Hepatocyte (in vitro differentiated cells): ENCODE measurements at regions not wholly inside any gene's neighbourhood (a gene's known extent, or its start where the extent isn't known, plus 50 kb on each side); places are given as distances from the start of the nearest gene placed in this dataset.

Source experiments
- EZH2 ChIP-seq: fragments of 200-600 bp; sonication (generic); IDR thresholded peaks from 2 replicates; pipeline ENCODE4 v1.6.1; 2016; ENCODE audit warnings: antibody characterized with exemption, mild to moderate bottlenecking, borderline replicate concordance
- EZH2phosphoT487 ChIP-seq: fragments of 200-600 bp; sonication (generic); IDR thresholded peaks from one replicate; pipeline ENCODE4 v1.6.1; 2018; ENCODE audit warnings: antibody characterized with exemption, mild to moderate bottlenecking, low read depth, moderate library complexity; ENCODE audit not compliant: unreplicated experiment, severe bottlenecking
- TF ChIP-seq, protein P1 (sequence below): fragments of 200-600 bp; sonication (generic); IDR thresholded peaks from 2 replicates; pipeline ENCODE4 v1.5.1; 2016; ENCODE audit warnings: antibody characterized with exemption, mild to moderate bottlenecking; ENCODE audit not compliant: poor library complexity

DNA sequence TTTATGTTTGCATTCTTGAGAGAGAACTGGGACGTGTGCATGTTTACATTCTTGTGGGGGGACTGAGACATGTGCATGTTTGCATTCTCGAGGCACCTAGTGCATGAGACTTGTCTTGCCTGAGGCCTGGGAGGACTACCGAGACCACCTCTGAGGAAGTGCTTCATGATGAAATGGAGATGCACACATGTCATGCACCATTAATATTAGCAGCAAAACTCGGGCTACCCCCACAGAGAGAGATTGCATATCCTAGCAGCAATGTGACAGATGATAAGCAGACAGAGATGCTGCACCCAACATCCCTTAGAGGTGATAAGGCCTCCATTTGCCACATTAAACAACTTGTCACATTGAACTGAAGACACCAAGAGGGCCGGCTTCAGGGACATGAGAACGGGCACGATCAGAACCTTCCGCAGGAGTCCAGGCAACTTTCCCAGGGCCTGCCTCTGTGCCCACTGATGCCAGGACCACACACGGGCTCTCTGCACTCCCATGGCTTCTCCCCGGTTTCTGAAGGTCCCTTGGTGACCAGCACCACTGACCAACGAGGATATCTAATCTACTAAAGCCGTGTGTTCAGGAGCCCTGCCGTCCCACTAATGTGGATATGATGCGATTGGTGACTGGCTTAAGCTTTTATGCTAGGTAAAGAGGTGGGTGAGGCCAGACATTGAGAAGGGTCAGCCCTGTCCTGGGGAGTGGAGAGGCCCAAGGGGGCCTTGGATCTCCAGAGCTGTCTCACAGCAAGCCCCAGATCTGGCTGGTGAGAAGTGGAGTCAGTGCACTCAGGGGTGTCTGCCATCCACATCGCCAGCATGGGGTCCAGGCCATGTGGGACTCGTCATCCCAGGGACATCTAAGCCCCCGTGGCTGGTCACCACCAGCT lies 208.3 kb downstream of the NDUFA10 start:
- TF ChIP-seq, protein P1, sequence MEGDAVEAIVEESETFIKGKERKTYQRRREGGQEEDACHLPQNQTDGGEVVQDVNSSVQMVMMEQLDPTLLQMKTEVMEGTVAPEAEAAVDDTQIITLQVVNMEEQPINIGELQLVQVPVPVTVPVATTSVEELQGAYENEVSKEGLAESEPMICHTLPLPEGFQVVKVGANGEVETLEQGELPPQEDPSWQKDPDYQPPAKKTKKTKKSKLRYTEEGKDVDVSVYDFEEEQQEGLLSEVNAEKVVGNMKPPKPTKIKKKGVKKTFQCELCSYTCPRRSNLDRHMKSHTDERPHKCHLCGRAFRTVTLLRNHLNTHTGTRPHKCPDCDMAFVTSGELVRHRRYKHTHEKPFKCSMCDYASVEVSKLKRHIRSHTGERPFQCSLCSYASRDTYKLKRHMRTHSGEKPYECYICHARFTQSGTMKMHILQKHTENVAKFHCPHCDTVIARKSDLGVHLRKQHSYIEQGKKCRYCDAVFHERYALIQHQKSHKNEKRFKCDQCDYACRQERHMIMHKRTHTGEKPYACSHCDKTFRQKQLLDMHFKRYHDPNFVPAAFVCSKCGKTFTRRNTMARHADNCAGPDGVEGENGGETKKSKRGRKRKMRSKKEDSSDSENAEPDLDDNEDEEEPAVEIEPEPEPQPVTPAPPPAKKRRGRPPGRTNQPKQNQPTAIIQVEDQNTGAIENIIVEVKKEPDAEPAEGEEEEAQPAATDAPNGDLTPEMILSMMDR, result no peak
- TF ChIP-seq EZH2phosphoT487 (no peak), EZH2 (no peak)
